GM12891 (cell line): ENCODE measurements at regions not wholly inside any gene's neighbourhood (a gene's known extent, or its start where the extent isn't known, plus 50 kb on each side); places are given as distances from the start of the nearest gene placed in this dataset.

Source experiments
- PAX5 ChIP-seq: IDR thresholded peaks from 2 replicates; pipeline ENCODE4 v1.6.1; 2011; ENCODE audit warnings: low read length, moderate library complexity, mild to moderate bottlenecking; ENCODE audit not compliant: insufficient read depth, severe bottlenecking
- POLR2A ChIP-seq: IDR thresholded peaks from 2 replicates; pipeline ENCODE4 v1.6.1; 2011; ENCODE audit warnings: low read depth, low read length, control low read depth
- POLR2AphosphoS5 ChIP-seq: IDR thresholded peaks from 2 replicates; pipeline ENCODE4 v1.6.1; 2011; ENCODE audit warnings: low read depth, low read length, control low read depth
- POU2F2 ChIP-seq: IDR thresholded peaks from 2 replicates; pipeline ENCODE4 v1.6.1; 2011; ENCODE audit warnings: low read depth, mild to moderate bottlenecking, control low read depth, low read length, moderate library complexity
- SPI1 ChIP-seq: IDR thresholded peaks from 2 replicates; pipeline ENCODE4 v1.6.1; 2011; ENCODE audit warnings: low read depth, low read length, control low read depth
- TAF1 ChIP-seq: IDR thresholded peaks from 2 replicates; pipeline ENCODE4 v1.6.1; 2011; ENCODE audit warnings: low read depth, low read length, control low read depth

DNA sequence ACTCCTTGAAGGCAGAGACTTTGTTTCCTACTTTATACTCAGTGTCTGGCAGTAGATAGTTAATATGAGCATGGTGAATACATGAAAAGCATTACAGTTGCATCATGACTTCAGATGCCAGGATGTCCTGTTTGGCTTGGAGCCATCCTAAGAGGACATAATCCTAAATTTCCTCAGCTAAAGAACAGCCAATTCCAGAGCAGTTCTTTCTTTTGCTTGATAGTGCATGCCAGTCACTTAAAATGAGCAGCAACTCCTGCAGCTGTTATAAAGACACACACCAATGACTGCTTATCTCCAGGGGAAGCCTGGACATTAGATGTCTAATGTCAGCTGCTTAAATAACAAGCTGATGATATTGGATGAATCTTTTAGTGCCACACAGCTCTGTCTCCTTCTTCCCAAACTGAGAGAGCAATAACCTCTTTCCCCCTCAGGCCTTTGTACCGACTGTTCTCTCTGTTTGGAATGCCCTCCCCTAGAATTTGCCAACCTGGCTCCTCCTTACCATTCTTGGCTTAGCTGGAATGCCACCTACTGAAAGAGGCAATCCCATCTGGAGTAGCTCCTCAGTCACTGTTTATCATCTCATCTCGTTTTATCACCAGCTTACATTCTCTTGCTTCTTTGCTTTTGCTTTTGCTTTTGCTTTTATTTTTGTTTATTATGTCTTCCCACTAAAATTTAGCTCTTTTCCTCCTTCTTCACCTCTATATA is 100.8 kb upstream of the USP38 start:
- TF ChIP-seq POLR2A (no peak), TAF1 (no peak), POLR2AphosphoS5 (no peak), PAX5 (no peak), POU2F2 (no peak), SPI1 (no peak)
